Endothelial cell of umbilical vein (primary cell): ENCODE measurements at regions not wholly inside any gene's neighbourhood (a gene's known extent, or its start where the extent isn't known, plus 50 kb on each side); places are given as distances from the start of the nearest gene placed in this dataset.

Experiments
- BruUV-seq: library from RNA; stranded (reverse); fragments of 400-500 nt; replicated peaks from 2 replicates; lab custom pipeline; 2021; lab: Mats Ljungman, UMichigan
- CTCF ChIA-PET: fragments of 300-600, 350-600 bp; sonication (Branson Sonifier 250); formaldehyde crosslinking; loops from one replicate; lab custom pipeline; 2021; ENCODE audit warnings: antibody characterized with exemption, inconsistent platforms; lab: Charles Lee
- POLR2A ChIA-PET: fragments of 300-600, 350-600 bp; sonication (Branson Sonifier 250); formaldehyde crosslinking; loops from one replicate; lab custom pipeline; 2021; ENCODE audit warnings: antibody characterized with exemption, inconsistent platforms; lab: Charles Lee
- DNase-seq: peaks from one replicate; pipeline ENCODE4 v3.0.0-alpha.2; 2011; ENCODE audit warnings: low read depth, low spot score
- FAIRE-seq: peaks from 2 replicates; lab custom pipeline; 2011; peaks lifted over from hg19 to GRCh38; lab: Jason Lieb, UNC
- H2AFZ ChIP-seq: 2 replicates; pipeline ENCODE4 v1.6.0; 2012; ENCODE audit warnings: low read depth, low read length, control low read depth, inconsistent platforms
- H3K27ac ChIP-seq: 2 replicates; pipeline ENCODE4 v1.5.1; 2011; ENCODE audit warnings: low read depth, mild to moderate bottlenecking, control low read depth, low read length, moderate library complexity; ENCODE audit not compliant: insufficient read depth
- H3K27me3 ChIP-seq, 2 experiments: 2 replicates each; pipeline versions ENCODE4 v1.6.0 to v1.6.1; 2011; ENCODE audit warnings: low read length in 2 of 2, mixed read lengths in 1 of 2; ENCODE audit not compliant: control insufficient read depth in 2 of 2, insufficient read depth in 2 of 2
- H3K36me3 ChIP-seq, 2 experiments: 2 replicates in 1 of 2; 3 replicates in 1 of 2; pipeline ENCODE4 v1.5.1; 2011; ENCODE audit warnings: low read length in 2 of 2, mild to moderate bottlenecking in 1 of 2, moderate library complexity in 1 of 2; ENCODE audit not compliant: control insufficient read depth in 2 of 2, insufficient read depth in 2 of 2; ENCODE audit errors: extremely low read depth in 1 of 2
- H3K4me1 ChIP-seq: 3 replicates; pipeline ENCODE4 v1.5.1; 2011; ENCODE audit warnings: mild to moderate bottlenecking, low read length; ENCODE audit not compliant: control insufficient read depth, insufficient read depth; ENCODE audit errors: extremely low read depth
- H3K4me2 ChIP-seq: 2 replicates; pipeline ENCODE4 v1.6.1; 2011; ENCODE audit warnings: low read length, control low read depth, mixed read lengths; ENCODE audit not compliant: insufficient read depth
- H3K4me3 ChIP-seq, 3 experiments: fragments of 200-600 bp in 1 of 3; sonication (generic), shearing (Covaris generic) in 1 of 3; replicated peaks in 1 of 3; 2 replicates each; pipeline ENCODE4 v1.5.1; 2011 to 2016; ENCODE audit warnings: control low read depth in 3 of 3, low read length in 3 of 3, mild to moderate bottlenecking in 2 of 3, inconsistent platforms in 1 of 3, low read depth in 1 of 3, moderate library complexity in 1 of 3; ENCODE audit not compliant: insufficient read depth in 1 of 3
- H3K79me2 ChIP-seq: 2 replicates; pipeline ENCODE4 v1.6.0; 2012; ENCODE audit warnings: low read length, inconsistent platforms; ENCODE audit not compliant: control insufficient read depth, insufficient read depth
- H3K9ac ChIP-seq: replicated peaks from 2 replicates; pipeline ENCODE3; 2011; ENCODE audit warnings: low read length, control low read depth; ENCODE audit not compliant: insufficient read depth; ENCODE audit errors: extremely low read depth
- H3K9me1 ChIP-seq: replicated peaks from 3 replicates; pipeline ENCODE4 v1.6.0; 2011; ENCODE audit warnings: mild to moderate bottlenecking, low read length; ENCODE audit not compliant: control insufficient read depth, insufficient read depth; ENCODE audit errors: extremely low read depth
- H3K9me3 ChIP-seq: replicated peaks from 2 replicates; pipeline ENCODE4 v1.5.1; 2012; ENCODE audit warnings: low read length, inconsistent platforms; ENCODE audit not compliant: control insufficient read depth, insufficient read depth
- H4K20me1 ChIP-seq: replicated peaks from 2 replicates; pipeline ENCODE3; 2011; ENCODE audit warnings: mild to moderate bottlenecking, low read length; ENCODE audit not compliant: control insufficient read depth, insufficient read depth; ENCODE audit errors: extremely low read depth
- CTCF ChIP-seq, 2 donors: IDR thresholded peaks; 1 replicate in 1 of 2; 2 replicates in 1 of 2; pipeline ENCODE4 v1.5.1; 2011; ENCODE audit warnings: low read length in 2 of 2, mild to moderate bottlenecking in 2 of 2, moderate library complexity in 2 of 2, control low read depth in 1 of 2, inconsistent platforms in 1 of 2, low read depth in 1 of 2; ENCODE audit not compliant: insufficient read depth in 1 of 2; ENCODE audit errors: extremely low read depth in 1 of 2
- EZH2 ChIP-seq: IDR thresholded peaks from 2 replicates; pipeline ENCODE4 v1.6.1; 2012; ENCODE audit warnings: borderline replicate concordance, low read depth, mild to moderate bottlenecking, moderate library complexity, low read length, inconsistent platforms; ENCODE audit not compliant: severe bottlenecking
- FOS ChIP-seq: IDR thresholded peaks from 2 replicates; pipeline ENCODE4 v1.6.1; 2011; ENCODE audit warnings: mild to moderate bottlenecking, low read length, moderate library complexity, borderline replicate concordance; ENCODE audit not compliant: insufficient read depth
- GATA2 ChIP-seq: IDR thresholded peaks from 2 replicates; pipeline ENCODE4 v1.7.0; 2011; ENCODE audit warnings: low read depth, mild to moderate bottlenecking, moderate library complexity, mixed read lengths, low read length; ENCODE audit not compliant: insufficient read length, insufficient read depth
- JUN ChIP-seq: IDR thresholded peaks from 2 replicates; pipeline ENCODE4 v1.6.1; 2011; ENCODE audit warnings: borderline replicate concordance, low read depth; ENCODE audit not compliant: insufficient read length, insufficient read depth
- MAX ChIP-seq: IDR thresholded peaks from 2 replicates; pipeline ENCODE4 v1.6.1; 2011; ENCODE audit not compliant: insufficient read depth, insufficient read length
- MYC ChIP-seq: IDR thresholded peaks from one replicate; pipeline ENCODE4 v1.6.1; 2011; ENCODE audit warnings: mild to moderate bottlenecking, low read depth, low read length
- POLR2A ChIP-seq: IDR thresholded peaks from 2 replicates; pipeline ENCODE4 v1.6.1; 2012; ENCODE audit warnings: low read depth, mild to moderate bottlenecking, control low read depth, low read length
- POLR2AphosphoS5 ChIP-seq: IDR thresholded peaks from 2 replicates; pipeline ENCODE4 v1.6.1; 2012; ENCODE audit warnings: low read depth, mild to moderate bottlenecking, control low read depth, low read length, moderate library complexity; ENCODE audit not compliant: insufficient read depth
- dilution Hi-C: fragments of 300-500 bp; cut with MboI; formaldehyde crosslinking; loops from one replicate; pipeline ENCODE4 v1.15.0; 2019; ENCODE audit warnings: low sequenced_read_pairs; ENCODE audit not compliant: extremely low pct_ligation_motif_present
- intact Hi-C: fragments of 100-400 bp; cut with micrococcal nuclease; formaldehyde crosslinking; loops from one replicate; pipeline ENCODE4 v1.10.0; 2022

- no peak overlapping the region for H2AFZ ChIP-seq
- H3K9me3 ChIP-seq = no peaks in the 10 kb centered on the region
- no peaks in the 10 kb centered on the region for H3K27me3 ChIP-seq
- H3K4me3 ChIP-seq = no peak overlapping the region
- H3K79me2 ChIP-seq = no peaks in the 10 kb centered on the region
- FAIRE-seq = no peak
- H3K36me3 ChIP-seq = no peaks in the 10 kb centered on the region
- no peaks in the 10 kb centered on the region for H3K9me1 ChIP-seq
- dilution Hi-C loops = no loop called here
- DNase-seq = no peak
- intact Hi-C loops = no loop called here
- TF ChIP-seq POLR2A = no peak
- TF ChIP-seq CTCF (IDR thresholded peaks at IDR 0.05; ENCODE audit: extremely low read depth in 1 of 2, insufficient read depth in 1 of 2, low read depth in 1 of 2, low read length in 2 of 2) = no peak
- no peak for TF ChIP-seq JUN
- TF ChIP-seq FOS = no peak
- no peak for TF ChIP-seq GATA2
- no peak for TF ChIP-seq POLR2AphosphoS5
- no peak for TF ChIP-seq MYC
- no peak for TF ChIP-seq MAX
- no peak for TF ChIP-seq EZH2
- ChIA-PET POLR2A (no interaction called here), CTCF (no interaction called here)
- H3K4me2 ChIP-seq = no peak overlapping the region
- no peaks in the 10 kb centered on the region for H3K4me1 ChIP-seq
- BruUV-seq = no TSS peak
- no peak overlapping the region for H3K27ac ChIP-seq
- H4K20me1 ChIP-seq = no peaks in the 10 kb centered on the region
- H3K9ac ChIP-seq = no peak overlapping the region
These were observed 350.5 kb downstream of the CDC5L start for GRCh38 chr6:44737829-44738528.
